Ovary (tissue), 3 donors: ENCODE measurements at regions not wholly inside any gene's neighbourhood (a gene's known extent, or its start where the extent isn't known, plus 50 kb on each side); places are given as distances from the start of the nearest gene placed in this dataset.

Source experiments
- CTCF ChIP-seq, 3 donors: fragments of 450-650 bp in 2 of 3; fragments of 200-600 bp in 1 of 3; IDR thresholded peaks; one replicate each; pipeline versions ENCODE4 v1.5.1 to v1.8.0; 2016 to 2022; ENCODE audit warnings: antibody characterized with exemption in 3 of 3, mild to moderate bottlenecking in 1 of 3
- EP300 ChIP-seq: sonication (generic); formaldehyde crosslinking; IDR thresholded peaks from one replicate; pipeline ENCODE4 v1.6.1; 2017; ENCODE audit warnings: antibody characterized with exemption
- POLR2A ChIP-seq: fragments of 450-650 bp; IDR thresholded peaks from one replicate; pipeline ENCODE4 v1.6.1; 2017; ENCODE audit warnings: antibody characterized with exemption, mild to moderate bottlenecking, moderate library complexity
- donor health status: DM: no; HTN: no; CAD: no.

DNA sequence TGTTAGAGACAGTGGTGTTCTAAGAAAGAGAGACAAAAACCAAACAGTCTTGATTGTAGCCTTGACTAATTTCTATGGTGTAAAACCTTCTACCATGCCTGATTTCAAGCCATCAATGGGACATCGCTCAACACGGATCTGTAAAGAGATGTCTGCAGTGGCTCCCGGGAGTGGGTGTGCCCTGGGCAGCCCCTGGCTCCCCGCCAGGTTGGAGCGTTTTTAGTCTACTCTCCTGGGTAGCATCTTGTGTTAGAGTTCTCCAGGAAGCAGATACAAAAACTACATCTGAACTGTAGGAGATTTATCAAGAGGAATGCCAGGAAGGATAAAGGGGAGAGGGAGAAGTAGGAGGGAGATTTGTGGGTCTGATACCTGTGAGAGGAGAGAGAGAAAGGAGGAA is 1212.9 kb downstream of the BCL11B start:
- TF ChIP-seq POLR2A: no peak
- no peak for TF ChIP-seq CTCF (IDR thresholded peaks at IDR 0.05)
- no peak for TF ChIP-seq EP300
